Neural progenitor cell (in vitro differentiated cells): ENCODE measurements at regions not wholly inside any gene's neighbourhood (a gene's known extent, or its start where the extent isn't known, plus 50 kb on each side); places are given as distances from the start of the nearest gene placed in this dataset.

Experiments used
- DNase-seq: peaks from one replicate; pipeline ENCODE4 v3.0.0-alpha.2; 2016; ENCODE audit warnings: low spot score
- H2AFZ ChIP-seq: fragments of 200-600 bp; sonication (generic); replicated peaks from 2 replicates; pipeline ENCODE4 v1.6.1; 2016; ENCODE audit warnings: antibody characterized with exemption
- H3F3A ChIP-seq: fragments of 200-600 bp; sonication (generic); 2 replicates; pipeline ENCODE4 v1.6.1; 2016; ENCODE audit warnings: antibody characterized with exemption, low read depth
- H3K27ac ChIP-seq: fragments of 200-600 bp; sonication (generic); 2 replicates; pipeline ENCODE4 v1.5.1; 2016; ENCODE audit warnings: mild to moderate bottlenecking
- H3K27me3 ChIP-seq: fragments of 200-600 bp; sonication (generic); 2 replicates; pipeline ENCODE4 v1.6.1; 2016; ENCODE audit warnings: mild to moderate bottlenecking, moderate library complexity
- H3K36me3 ChIP-seq: fragments of 200-600 bp; sonication (generic); 2 replicates; pipeline ENCODE4 v1.5.1; 2016
- H3K4me1 ChIP-seq: fragments of 200-600 bp; sonication (generic); 2 replicates; pipeline ENCODE4 v1.6.1; 2016; ENCODE audit warnings: mixed run types
- H3K4me2 ChIP-seq: fragments of 200-600 bp; sonication (generic); 2 replicates; pipeline ENCODE4 v1.6.1; 2016
- H3K4me3 ChIP-seq: fragments of 200-600 bp; sonication (generic); 2 replicates; pipeline ENCODE4 v1.5.1; 2016
- H3K79me2 ChIP-seq: fragments of 200-600 bp; sonication (generic); 2 replicates; pipeline ENCODE4 v1.6.1; 2016; ENCODE audit warnings: low read depth
- H3K9ac ChIP-seq: fragments of 200-600 bp; sonication (generic); 2 replicates; pipeline ENCODE4 v1.6.1; 2016
- H3K9me3 ChIP-seq: fragments of 200-600 bp; sonication (generic); 2 replicates; pipeline ENCODE4 v1.5.1; 2016; ENCODE audit warnings: low read depth
- H4K20me1 ChIP-seq: fragments of 200-600 bp; sonication (generic); 2 replicates; pipeline ENCODE4 v1.6.1; 2016; ENCODE audit warnings: low read depth
- H3K27ac Mint-ChIP-seq: 3 replicates; pipeline ENCODE4 v1.8.0; 2021; ENCODE audit warnings: mixed read lengths
- H3K27me3 Mint-ChIP-seq: 2 replicates; pipeline ENCODE4 v1.8.0; 2022; ENCODE audit warnings: low read depth, mild to moderate bottlenecking, inconsistent platforms, moderate library complexity, mixed read lengths; ENCODE audit not compliant: insufficient read depth
- H3K36me3 Mint-ChIP-seq: 3 replicates; pipeline ENCODE4 v1.8.0; 2021; ENCODE audit warnings: mixed read lengths
- H3K4me1 Mint-ChIP-seq: 3 replicates; pipeline ENCODE4 v1.8.0; 2021; ENCODE audit warnings: mixed read lengths
- H3K4me3 Mint-ChIP-seq: 3 replicates; pipeline ENCODE4 v1.8.0; 2021; ENCODE audit warnings: mild to moderate bottlenecking, moderate library complexity, mixed read lengths
- H3K9me3 Mint-ChIP-seq: 3 replicates; pipeline ENCODE4 v1.8.0; 2020; ENCODE audit warnings: mixed read lengths
- CTCF ChIP-seq: fragments of 200-600 bp; sonication (generic); IDR thresholded peaks from 2 replicates; pipeline ENCODE4 v1.5.1; 2017; ENCODE audit warnings: antibody characterized with exemption, mild to moderate bottlenecking
- EZH2 ChIP-seq: fragments of 200-600 bp; sonication (generic); IDR thresholded peaks from 2 replicates; pipeline ENCODE4 v1.6.1; 2017; ENCODE audit warnings: antibody characterized with exemption, mild to moderate bottlenecking, moderate library complexity
- EZH2phosphoT487 ChIP-seq: fragments of 200-600 bp; sonication (generic); IDR thresholded peaks from 2 replicates; pipeline ENCODE4 v1.6.1; 2017; ENCODE audit warnings: antibody characterized with exemption

GRCh38 chr9:7341571-7341970 lies 458.0 kb downstream of the DMAC1 start:
- Histone ChIP-seq H3K79me2 (no peaks in the 10 kb centered on the region), H3K4me2 (no peak overlapping the region), H3K9ac (no peak overlapping the region), H3K4me3 (no peak overlapping the region), H2AFZ (no peak overlapping the region), H3F3A (no peaks in the 10 kb centered on the region), H3K36me3 (no peaks in the 10 kb centered on the region), H3K4me1 (peaks cover 4% of the 10 kb centered on the region), H4K20me1 (no peaks in the 10 kb centered on the region), H3K27me3 (no peaks in the 10 kb centered on the region), H3K9me3 (no peaks in the 10 kb centered on the region), H3K27ac (no peak overlapping the region)
- H3K4me1 Mint-ChIP-seq = no peaks in the 10 kb centered on the region
- no peak for TF ChIP-seq CTCF
- no peak for TF ChIP-seq EZH2
- TF ChIP-seq EZH2phosphoT487 = no peak
- no peaks in the 10 kb centered on the region for H3K36me3 Mint-ChIP-seq
- no peaks in the 10 kb centered on the region for H3K27me3 Mint-ChIP-seq
- DNase-seq = no peak
- no peak overlapping the region for H3K27ac Mint-ChIP-seq
- no peaks in the 10 kb centered on the region for H3K9me3 Mint-ChIP-seq
- no peak overlapping the region for H3K4me3 Mint-ChIP-seq

GRCh38 chr9:7340451-7340850 lies 459.1 kb downstream of the DMAC1 start:
- Mint-ChIP-seq H3K4me1 (no peaks in the 10 kb centered on the region), H3K36me3 (no peaks in the 10 kb centered on the region), H3K4me3 (no peak overlapping the region), H3K27me3 (peaks cover 2% of the 10 kb centered on the region), H3K9me3 (no peaks in the 10 kb centered on the region), H3K27ac (no peak overlapping the region)
- H3K27ac ChIP-seq = no peak overlapping the region
- no peak overlapping the region for H3K4me3 ChIP-seq
- TF ChIP-seq EZH2phosphoT487 (no peak), CTCF (no peak), EZH2 (no peak)
- DNase-seq = no peak
- no peaks in the 10 kb centered on the region for H4K20me1 ChIP-seq
- no peaks in the 10 kb centered on the region for H3F3A ChIP-seq
- peaks cover 4% of the 10 kb centered on the region for H3K4me1 ChIP-seq
- no peaks in the 10 kb centered on the region for H3K27me3 ChIP-seq
- no peaks in the 10 kb centered on the region for H3K36me3 ChIP-seq
- H3K9ac ChIP-seq = no peak overlapping the region
- H3K79me2 ChIP-seq = no peaks in the 10 kb centered on the region
- no peak overlapping the region for H3K4me2 ChIP-seq
- no peak overlapping the region for H2AFZ ChIP-seq
- no peaks in the 10 kb centered on the region for H3K9me3 ChIP-seq

- no peak for DNase-seq
- Histone ChIP-seq H3K27ac (no peak overlapping the region), H3K4me3 (no peak overlapping the region), H3K27me3 (no peaks in the 10 kb centered on the region), H3F3A (no peaks in the 10 kb centered on the region), H3K4me2 (no peak overlapping the region), H3K36me3 (no peaks in the 10 kb centered on the region), H3K9ac (no peak overlapping the region), H4K20me1 (no peaks in the 10 kb centered on the region), H2AFZ (no peak overlapping the region), H3K4me1 (peaks cover 4% of the 10 kb centered on the region), H3K79me2 (no peaks in the 10 kb centered on the region), H3K9me3 (no peaks in the 10 kb centered on the region)
- Mint-ChIP-seq H3K36me3 (no peaks in the 10 kb centered on the region), H3K4me1 (no peaks in the 10 kb centered on the region), H3K4me3 (no peak overlapping the region), H3K27me3 (peaks cover 2% of the 10 kb centered on the region), H3K27ac (no peak overlapping the region), H3K9me3 (no peaks in the 10 kb centered on the region)
- no peak for TF ChIP-seq EZH2phosphoT487
- TF ChIP-seq EZH2 = no peak
- no peak for TF ChIP-seq CTCF
Observed at GRCh38 chr9:7338586-7339281, 460.8 kb downstream of the DMAC1 start.
